RPMI8226 (cell line): ENCODE measurements at regions not wholly inside any gene's neighbourhood (a gene's known extent, or its start where the extent isn't known, plus 50 kb on each side); places are given as distances from the start of the nearest gene placed in this dataset.
"Not testable (repeated sequence)": the region's sequence is repeated elsewhere in the genome, so short reads cannot be mapped to it uniquely, and the experiment has no call there.

Source experiments
- DNase-seq: peaks from one replicate; pipeline ENCODE4 v3.0.0-alpha.2; 2015

DNA sequence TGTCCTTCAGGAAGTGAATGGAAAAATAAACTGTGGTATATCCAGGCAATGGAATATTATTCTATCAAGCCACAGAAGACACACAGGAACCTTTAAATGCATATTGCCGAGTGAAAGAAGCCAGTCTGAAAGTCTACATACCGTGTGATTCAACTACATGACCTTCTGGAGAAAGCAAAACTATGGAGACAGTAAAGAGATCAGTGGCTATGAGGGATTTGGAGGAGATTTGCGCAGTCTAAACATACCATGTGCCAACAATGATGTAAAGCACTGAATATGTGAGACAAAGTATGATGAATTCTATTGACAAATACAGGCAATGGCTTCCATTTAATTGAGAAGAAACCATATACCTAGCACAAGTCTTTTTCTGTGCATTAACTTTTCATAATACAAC, 518.3 kb upstream of the ZNF337 start:
- DNase-seq, result no peak

GRCh38 chr20:26209171-26209941, 512.7 kb upstream of the ZNF337 start:
- DNase-seq, result no peak

- DNase-seq, result no peak
These were observed 511.8 kb upstream of the ZNF337 start for GRCh38 chr20:26208296-26209091.

DNA sequence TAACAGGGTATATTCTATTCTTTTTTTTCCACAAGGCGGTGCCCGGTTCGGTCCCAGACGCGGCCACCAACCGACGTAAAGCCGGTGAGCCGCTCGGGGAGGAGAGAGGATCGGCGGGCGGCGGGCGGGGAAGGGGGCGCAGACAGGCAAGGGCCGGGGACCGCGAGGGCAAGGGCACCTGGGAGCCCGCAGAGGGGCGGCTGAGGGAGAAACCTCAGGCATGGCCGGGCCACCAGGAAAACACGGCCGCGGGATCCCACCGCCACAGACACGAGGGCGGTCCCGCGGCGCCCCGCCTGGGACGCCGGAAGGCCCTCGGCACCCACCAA, 511.3 kb upstream of the ZNF337 start:
- DNase-seq, result not testable (repeated sequence)

GRCh38 chr20:26207237-26207966, 510.7 kb upstream of the ZNF337 start:
- DNase-seq, result no peak

GRCh38 chr20:26205350-26205749, 508.7 kb upstream of the ZNF337 start:
- DNase-seq, result no peak

DNA sequence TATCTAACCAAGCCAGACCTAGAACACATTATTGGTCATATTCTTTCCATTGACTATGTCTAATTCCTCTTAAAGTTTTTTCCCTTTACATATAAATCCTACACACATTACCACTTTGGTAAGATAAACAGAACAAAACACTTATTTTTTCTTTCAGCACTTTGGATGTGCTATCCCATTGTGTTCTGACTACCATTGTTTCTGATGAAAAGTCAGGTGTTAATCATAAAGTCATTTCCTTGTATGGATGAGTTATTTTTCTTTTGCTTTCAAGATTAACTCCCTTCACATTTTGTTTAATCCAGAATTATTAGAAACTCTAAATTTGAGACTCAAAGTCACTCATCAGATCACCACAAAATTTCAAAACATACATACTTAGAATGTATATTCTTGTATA, 504.4 kb upstream of the ZNF337 start:
- DNase-seq, result not testable (repeated sequence)

- peak; percentile 70 for DNase-seq
These were observed 490.7 kb upstream of the ZNF337 start for GRCh38 chr20:26187329-26187728.

- DNase-seq, result not testable (repeated sequence)
These were observed 487.1 kb upstream of the ZNF337 start for GRCh38 chr20:26183720-26184119.

- DNase-seq, result peak; percentile 15
These were observed 484.7 kb upstream of the ZNF337 start for GRCh38 chr20:26181364-26181763.

GRCh38 chr20:26171875-26172274, 475.2 kb upstream of the ZNF337 start:
- not testable (repeated sequence) for DNase-seq

- DNase-seq, result no peak
These were observed 472.9 kb upstream of the ZNF337 start for GRCh38 chr20:26169506-26169905.

- DNase-seq, result no peak
These were observed 470.8 kb upstream of the ZNF337 start for GRCh38 chr20:26167499-26167898.

GRCh38 chr20:26163890-26164289, 467.2 kb upstream of the ZNF337 start:
- DNase-seq, result no peak

DNA sequence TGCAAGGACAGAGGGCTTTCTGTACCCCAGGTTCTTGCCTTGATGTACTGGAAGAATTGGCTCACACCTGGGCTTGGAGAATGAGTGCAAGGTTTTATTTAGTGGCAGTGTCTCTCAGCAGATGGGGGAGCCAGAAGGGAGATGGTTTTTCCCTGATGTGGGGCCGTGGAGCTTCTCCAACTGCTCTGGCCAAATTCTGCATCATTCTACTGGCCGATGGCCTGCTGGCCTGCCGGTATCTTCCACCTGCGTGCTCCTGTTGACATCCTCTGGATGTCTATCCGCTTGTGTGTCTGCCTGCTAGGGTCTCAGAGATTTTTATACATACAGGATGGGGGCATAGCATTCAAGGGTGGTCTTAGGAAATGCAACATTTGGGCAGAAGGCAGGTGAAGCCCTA, 466.5 kb upstream of the ZNF337 start:
- DNase-seq, result not testable (repeated sequence)

DNA sequence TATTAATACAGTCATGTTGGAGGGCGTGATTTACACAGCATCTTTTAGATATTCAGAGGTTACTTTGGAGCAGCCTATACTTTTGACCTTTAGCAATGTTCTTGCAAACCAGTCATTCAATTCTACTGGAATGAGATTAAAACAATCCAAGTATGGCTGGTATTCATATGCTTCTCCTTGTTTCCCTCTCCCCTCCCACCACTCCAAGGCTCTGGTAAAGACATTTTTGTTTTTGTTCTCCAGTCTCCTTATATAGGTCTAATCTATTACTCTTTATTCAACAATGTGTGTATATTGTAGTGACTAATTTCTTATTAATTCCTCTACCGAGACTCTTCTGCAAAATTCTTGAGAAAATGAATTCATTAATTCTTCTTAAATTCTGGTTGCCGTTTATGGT, 465.1 kb upstream of the ZNF337 start:
- DNase-seq, result not testable (repeated sequence)

- DNase-seq, result not testable (repeated sequence)
These were observed 464.3 kb upstream of the ZNF337 start for GRCh38 chr20:26160916-26161315.

- no peak for DNase-seq
These were observed 457.6 kb upstream of the ZNF337 start for GRCh38 chr20:26154224-26154623.

GRCh38 chr20:26135325-26136110, 438.9 kb upstream of the ZNF337 start:
- DNase-seq, result no peak

GRCh38 chr20:26134606-26135005, 438.0 kb upstream of the ZNF337 start:
- DNase-seq, result no peak

- not testable (repeated sequence) for DNase-seq
These were observed 437.1 kb upstream of the ZNF337 start for GRCh38 chr20:26133794-26134193.

- not testable (repeated sequence) for DNase-seq
These were observed 424.3 kb upstream of the ZNF337 start for GRCh38 chr20:26120920-26121319.

- not testable (repeated sequence) for DNase-seq
These were observed 397.8 kb upstream of the ZNF337 start for GRCh38 chr20:26094498-26094897.
